GM21529 (cell line): ENCODE measurements at regions not wholly inside any gene's neighbourhood (a gene's known extent, or its start where the extent isn't known, plus 50 kb on each side); places are given as distances from the start of the nearest gene placed in this dataset.
"Not testable (repeated sequence)": the region's sequence is repeated elsewhere in the genome, so short reads cannot be mapped to it uniquely, and the experiment has no call there.

Experiments
- ATAC-seq: cut with Tn5 transposase; IDR thresholded peaks from one replicate; pipeline ENCODE4 v1.9.1; 2021; ENCODE audit not compliant: unreplicated experiment

DNA sequence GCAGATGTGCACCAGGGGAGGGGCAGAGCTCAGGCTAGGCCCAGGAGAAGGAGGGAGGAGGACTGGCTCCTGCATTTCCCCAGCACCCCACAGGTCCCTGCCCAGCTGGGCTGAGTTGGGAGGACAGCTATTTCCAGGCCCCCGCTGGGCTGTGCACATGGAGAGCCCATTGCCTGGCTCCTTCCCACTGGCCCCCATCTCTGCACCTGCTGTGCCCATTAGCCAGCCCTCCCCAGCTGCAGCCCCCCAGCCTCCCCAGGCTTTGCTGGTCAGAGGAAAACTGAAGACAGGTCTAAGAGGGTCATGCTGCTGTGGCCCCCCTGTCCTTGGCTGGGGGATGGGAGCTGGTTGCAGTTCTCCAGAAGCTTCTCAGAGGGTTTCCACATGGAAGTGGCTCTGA, 81.8 kb upstream of the SHANK2 start:
- ATAC-seq = no peak

DNA sequence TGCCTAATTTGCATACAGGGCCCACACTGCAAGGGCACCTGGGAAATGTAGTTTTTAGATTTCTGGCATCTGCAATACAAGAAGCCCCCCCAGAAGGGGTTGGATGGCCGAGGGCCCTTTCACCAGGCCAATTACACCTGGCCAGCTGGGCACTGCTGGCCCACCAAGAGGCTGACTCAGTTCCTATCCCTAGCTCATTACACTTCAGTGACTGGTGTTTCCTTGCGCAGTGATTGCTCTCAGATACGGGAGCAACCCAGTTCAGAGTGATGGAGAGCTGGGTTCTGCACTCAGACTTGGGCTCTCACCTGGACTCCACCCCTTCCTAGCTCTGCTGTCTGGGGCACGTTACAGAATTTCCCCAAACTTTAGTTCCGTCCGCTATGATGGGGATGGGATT, 81.1 kb upstream of the SHANK2 start:
- ATAC-seq = no peak

GRCh38 chr11:71332447-71332846, 80.1 kb upstream of the SHANK2 start:
- no peak for ATAC-seq

- ATAC-seq = no peak
Observed at GRCh38 chr11:71332046-71332445, 79.7 kb upstream of the SHANK2 start.

DNA sequence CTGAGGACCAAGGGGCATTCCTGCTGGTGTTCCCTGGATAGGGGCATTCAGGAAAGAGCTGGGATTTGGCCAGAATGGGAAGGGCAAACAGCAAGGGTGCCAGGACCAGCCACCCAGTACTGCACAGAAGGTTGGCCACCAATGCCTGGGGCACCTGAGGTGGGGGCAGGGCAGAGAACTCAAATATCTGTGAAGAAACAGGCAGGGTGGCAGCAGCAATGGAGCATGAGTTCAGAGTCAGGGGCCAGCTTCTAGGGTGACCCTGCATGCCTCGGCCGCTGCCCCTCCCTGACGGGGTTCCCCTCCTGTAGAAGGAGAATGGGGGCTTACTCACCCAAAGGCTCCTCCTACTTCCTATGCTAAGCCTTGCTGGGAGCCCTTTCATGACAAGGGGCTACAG, 79.3 kb upstream of the SHANK2 start:
- no peak for ATAC-seq

DNA sequence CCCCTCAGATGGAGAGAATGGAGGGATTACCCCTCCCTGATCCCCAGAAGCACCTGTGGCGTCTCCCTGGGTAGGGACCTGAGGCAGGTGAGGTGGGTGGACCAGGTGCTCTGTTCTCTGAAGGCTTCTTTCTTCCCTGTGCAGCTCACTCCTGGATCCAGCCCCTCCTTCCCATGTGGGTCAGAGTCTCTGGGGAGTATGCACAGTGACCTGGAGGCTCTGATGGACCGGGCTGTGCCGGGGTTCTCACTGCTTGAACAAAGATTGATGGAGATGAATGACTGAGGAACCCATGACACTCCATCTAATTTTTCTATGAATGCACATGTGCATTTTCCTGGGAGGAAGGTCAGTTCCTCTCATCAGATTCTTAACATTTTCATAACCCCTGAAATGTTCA, 78.6 kb upstream of the SHANK2 start:
- no peak for ATAC-seq

GRCh38 chr11:71330349-71330748, 78.0 kb upstream of the SHANK2 start:
- no peak for ATAC-seq

GRCh38 chr11:71329786-71330185, 77.4 kb upstream of the SHANK2 start:
- ATAC-seq = no peak

GRCh38 chr11:71329165-71329510, 76.8 kb upstream of the SHANK2 start:
- ATAC-seq = no peak

DNA sequence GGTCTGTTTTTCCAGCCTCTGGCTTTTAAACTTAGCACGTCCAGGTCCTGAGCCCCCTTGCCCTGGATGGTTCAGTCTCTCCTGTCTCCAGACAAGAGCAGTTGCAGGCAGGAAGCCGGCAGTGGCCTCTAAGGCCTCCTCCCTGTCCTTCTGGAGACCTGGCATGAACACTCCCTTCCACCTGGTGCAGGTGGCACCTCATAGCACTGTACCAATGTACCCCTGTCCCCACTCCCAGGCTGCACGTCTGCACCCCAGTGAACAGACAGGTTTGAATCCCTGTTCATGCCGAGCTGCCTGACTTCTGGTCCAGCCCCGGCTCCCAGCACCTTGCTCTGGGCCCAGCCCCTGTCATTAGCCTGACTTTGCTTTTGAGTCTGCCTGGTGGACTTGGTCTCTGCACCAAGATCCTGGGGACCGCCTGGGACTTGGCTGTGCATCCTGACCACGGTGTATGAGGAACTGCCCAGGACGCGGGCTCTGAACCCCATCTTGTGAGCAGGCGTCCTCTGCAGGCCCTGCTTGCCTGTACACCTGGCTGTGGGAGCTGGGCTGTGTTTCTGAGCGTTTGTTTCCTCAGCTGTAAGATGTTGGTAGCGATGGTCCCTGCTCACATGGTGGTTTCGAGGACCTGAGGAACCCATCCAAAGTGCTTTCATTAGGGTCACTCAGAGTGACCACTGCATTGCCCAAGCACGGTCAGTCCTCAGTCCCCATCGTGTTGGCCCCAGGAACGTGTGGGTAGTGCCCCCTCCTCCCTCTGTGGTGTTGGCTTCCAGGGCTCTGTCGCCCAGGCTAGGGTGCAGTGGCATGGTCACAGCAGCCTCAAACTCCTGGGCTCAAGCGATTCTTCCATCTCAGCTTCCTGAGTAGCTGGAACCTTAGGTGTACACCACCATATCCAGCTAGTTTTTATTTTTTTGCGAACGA, 75.0 kb upstream of the SHANK2 start:
- ATAC-seq = no peak

- no peak for ATAC-seq
Observed at GRCh38 chr11:71326328-71326940, 74.1 kb upstream of the SHANK2 start.

DNA sequence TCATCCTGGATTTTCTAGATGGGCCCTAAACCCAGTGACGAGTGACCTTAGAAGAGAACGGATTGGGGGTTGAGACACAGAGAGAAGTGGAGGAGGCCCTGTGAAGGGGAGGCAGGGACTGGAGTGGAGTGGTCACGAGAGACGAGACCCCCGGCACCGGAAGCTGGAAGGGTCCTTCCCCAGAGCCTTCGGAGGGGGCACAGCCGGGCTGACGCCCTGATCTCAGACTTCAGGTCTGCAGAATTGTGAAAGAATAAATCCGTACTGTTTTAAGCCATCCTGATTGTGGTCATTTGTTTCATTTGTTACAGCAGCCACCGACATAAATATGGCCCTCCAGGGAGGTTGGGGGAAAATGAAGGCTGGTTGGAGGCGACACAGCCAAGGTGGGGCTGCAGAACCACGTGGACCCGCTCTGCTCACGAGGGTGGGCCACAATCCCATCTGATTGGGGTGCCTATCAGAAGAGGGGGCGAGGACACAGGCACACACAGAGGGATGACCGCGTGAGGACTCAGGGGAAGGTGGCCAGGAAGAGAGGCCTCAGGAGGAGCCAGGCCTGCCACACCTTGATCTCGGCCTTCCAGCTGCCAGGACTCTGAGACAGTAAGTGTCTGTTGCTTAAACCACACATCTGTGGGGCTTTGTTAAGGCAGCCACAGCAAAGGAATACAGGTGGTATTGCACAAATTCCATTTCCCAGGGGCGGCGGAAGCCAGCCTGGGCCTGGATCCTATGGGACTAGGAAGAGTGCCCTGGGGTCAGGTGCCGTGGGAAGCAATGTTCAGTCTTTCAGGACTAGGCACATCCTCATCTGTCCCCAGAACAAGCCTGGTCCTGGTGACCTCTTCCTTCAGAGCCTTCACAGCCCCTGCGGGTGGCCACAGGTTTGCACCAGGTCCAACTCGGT, 73.3 kb upstream of the SHANK2 start:
- ATAC-seq = no peak

DNA sequence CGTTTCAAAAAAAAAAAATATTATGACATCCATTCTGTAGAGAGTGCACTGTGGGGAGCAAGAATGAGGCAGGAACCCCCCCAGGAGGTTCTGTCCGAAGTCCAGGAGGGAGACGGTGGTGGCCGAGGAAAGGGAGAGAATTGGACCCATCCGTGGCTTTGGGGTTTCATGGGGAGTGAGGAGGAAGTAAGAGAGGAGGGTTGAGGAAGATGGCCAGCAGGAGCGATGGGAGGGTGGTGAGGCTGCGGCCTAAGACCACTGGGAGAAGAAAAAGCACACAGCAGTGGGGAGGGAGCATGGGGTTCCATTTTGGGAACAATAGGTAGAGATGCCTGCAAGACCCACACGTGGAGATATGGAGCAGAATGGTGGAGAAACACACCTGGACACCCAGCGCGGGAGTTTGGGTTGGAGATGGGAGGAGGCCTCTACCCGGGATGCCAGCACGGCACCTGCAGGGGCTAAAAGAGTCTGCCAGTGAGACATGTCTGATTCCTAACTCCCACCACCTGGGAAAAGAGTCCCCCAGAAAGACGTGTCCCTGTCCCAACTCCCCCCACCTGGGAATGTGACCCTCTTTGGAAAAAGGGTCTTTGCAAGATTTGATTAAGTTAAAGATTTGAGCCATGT, 72.5 kb upstream of the SHANK2 start:
- ATAC-seq = no peak

DNA sequence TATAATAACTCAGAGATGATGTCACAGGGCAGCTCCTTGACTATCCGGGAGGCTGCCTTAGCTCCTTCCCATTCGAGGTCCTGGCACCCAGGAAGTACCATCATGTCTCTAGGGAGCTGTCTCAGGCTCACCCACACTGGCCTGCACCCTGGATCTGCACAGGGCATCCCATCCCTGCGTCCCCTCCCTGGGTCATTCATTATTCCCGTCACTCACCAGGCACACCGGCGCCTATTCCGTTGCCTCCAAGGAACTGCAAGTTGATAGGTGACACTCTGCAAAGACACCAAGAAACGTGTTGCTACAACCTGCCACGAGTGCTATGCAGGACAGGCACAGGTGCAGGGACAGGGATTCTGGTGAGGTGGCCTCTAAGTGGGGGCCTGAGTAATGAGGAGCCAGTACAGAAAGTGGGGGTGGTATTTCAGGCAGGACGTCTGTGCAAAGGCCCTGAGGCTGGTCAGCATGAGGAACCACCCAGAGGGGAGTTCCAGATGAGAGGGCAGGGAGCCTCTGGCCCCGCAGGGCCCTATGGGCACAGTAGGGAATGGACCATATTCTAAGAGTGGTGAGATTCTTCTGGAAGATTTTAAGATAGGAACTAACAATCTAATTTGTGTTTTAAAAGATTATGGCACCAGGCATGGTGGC, 71.6 kb upstream of the SHANK2 start:
- ATAC-seq = no peak

DNA sequence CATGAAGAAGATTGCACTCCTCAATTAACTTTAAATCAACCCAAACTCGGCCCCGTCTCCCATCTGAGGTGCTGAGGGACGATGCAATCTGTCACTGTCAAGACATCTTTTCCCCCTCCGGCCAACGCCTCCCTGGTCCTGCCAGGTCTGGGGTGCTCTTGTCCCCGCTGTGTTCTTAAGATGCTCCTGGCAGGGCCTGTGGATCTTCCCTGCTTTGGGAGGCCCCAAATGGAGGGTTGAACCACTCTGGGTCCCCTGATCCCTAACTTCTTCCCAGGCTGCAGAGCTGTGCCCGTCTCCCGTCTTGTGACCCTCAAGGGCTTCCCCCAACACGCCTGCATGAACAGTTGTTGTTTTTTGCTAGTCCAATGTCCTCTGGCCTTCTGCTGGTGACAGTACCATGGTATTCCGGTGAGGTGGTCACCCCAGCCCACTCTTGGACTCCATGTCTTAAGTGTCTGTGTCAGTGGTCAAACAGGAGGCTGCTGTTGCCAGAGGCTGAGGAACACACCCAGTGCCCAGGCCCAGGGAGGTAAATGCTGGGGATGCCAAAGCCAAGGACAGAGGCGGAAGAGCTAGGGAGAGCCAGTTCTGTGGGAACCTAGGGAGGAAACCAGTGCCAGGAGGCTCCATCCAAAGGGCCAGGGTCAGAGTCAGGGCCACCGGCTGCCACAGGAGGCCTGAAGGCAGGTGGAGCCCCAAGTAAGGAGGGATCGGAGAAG, 70.6 kb upstream of the SHANK2 start:
- no peak for ATAC-seq

GRCh38 chr11:71322192-71322735, 69.9 kb upstream of the SHANK2 start:
- ATAC-seq = no peak

- ATAC-seq = no peak
Observed at GRCh38 chr11:71321433-71322191, 69.2 kb upstream of the SHANK2 start.

GRCh38 chr11:71316701-71317100, 64.3 kb upstream of the SHANK2 start:
- ATAC-seq = no peak

- not testable (repeated sequence) for ATAC-seq
Observed at GRCh38 chr11:71312616-71313015, 60.2 kb upstream of the SHANK2 start.
